ENCODE measurements at regions not wholly inside any gene's neighbourhood (a gene's known extent, or its start where the extent isn't known, plus 50 kb on each side); places are given as distances from the start of the nearest gene placed in this dataset.
"Not testable (repeated sequence)": the region's sequence is repeated elsewhere in the genome, so short reads cannot be mapped to it uniquely, and the experiment has no call there.

DNA sequence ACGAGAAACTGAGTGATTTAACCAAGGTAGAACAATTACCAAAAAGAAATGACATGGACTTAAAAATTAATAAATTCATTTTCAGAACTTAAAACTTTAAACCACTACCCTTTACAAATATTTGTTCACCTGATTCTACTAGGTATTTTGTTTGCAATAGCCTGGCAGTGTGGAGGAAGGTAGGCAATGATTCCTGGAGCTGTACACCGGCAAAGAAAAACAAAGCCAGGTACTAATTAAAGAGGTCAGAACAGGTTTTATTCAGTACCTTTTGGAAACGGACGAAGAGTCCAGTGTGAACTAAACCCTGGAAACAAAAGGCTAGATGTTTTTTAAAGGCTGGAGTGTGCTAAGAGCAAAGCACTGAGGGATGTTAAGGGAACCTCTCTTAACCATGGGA is 561.3 kb upstream of the FSHR start:
- Histone ChIP-seq H3K9ac (no peak overlapping the region), H3K27ac (no peak overlapping the region)

DNA sequence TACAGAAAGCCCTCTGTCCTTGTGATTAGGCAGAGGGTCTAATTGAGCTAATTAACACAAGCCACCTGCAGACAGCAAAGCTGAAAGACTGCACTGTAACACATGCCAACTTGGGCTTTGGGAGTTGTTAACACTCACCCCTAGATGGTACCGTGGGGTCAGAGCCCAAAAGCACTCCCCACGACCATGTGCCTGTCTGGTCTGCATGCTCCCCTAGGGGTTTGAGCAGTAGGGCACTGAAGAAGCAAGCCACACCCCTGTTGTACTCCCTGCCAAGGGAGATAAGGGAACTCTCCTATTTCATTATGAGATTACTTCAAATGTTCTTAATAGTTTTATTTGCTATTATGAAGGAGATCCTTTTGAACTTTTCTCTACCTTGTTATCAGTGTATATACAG is 560.1 kb upstream of the FSHR start:
- Histone ChIP-seq H3K27me3 (ENCODE audit: insufficient read depth, low read depth) (no peaks in the 10 kb centered on the region), H3K9ac (no peak overlapping the region), H3K79me2 (ENCODE audit: insufficient read depth, low read depth) (no peaks in the 10 kb centered on the region), H3K4me3 (IDR thresholded peaks at IDR 0.05; ENCODE audit: insufficient read depth, low read depth, low read length) (no peak overlapping the region), H3K4me1 (ENCODE audit: low read depth, poor library complexity, severe bottlenecking) (no peaks in the 10 kb centered on the region), H3K4me2 (no peak overlapping the region), H2AFZ (ENCODE audit: low read depth) (no peak overlapping the region), H3K27ac (no peak overlapping the region), H3K36me3 (ENCODE audit: insufficient read depth) (no peaks in the 10 kb centered on the region), H4K20me1 (ENCODE audit: insufficient read depth) (no peaks in the 10 kb centered on the region)
- TF ChIP-seq, protein P1, sequence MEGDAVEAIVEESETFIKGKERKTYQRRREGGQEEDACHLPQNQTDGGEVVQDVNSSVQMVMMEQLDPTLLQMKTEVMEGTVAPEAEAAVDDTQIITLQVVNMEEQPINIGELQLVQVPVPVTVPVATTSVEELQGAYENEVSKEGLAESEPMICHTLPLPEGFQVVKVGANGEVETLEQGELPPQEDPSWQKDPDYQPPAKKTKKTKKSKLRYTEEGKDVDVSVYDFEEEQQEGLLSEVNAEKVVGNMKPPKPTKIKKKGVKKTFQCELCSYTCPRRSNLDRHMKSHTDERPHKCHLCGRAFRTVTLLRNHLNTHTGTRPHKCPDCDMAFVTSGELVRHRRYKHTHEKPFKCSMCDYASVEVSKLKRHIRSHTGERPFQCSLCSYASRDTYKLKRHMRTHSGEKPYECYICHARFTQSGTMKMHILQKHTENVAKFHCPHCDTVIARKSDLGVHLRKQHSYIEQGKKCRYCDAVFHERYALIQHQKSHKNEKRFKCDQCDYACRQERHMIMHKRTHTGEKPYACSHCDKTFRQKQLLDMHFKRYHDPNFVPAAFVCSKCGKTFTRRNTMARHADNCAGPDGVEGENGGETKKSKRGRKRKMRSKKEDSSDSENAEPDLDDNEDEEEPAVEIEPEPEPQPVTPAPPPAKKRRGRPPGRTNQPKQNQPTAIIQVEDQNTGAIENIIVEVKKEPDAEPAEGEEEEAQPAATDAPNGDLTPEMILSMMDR (conservative IDR thresholded peaks at IDR 0.05; ENCODE audit: low read depth, low read length), result no peak

More for the DNA sequence above, 561.3 kb upstream of the FSHR start:
- no peak overlapping the region for H2AFZ ChIP-seq (ENCODE audit: low read depth)
- no peaks in the 10 kb centered on the region for H3K79me2 ChIP-seq (ENCODE audit: insufficient read depth, low read depth)
- H3K27me3 ChIP-seq (ENCODE audit: insufficient read depth, low read depth), result no peaks in the 10 kb centered on the region
- no peaks in the 10 kb centered on the region for H3K36me3 ChIP-seq (ENCODE audit: insufficient read depth)
- TF ChIP-seq, protein P1 (conservative IDR thresholded peaks at IDR 0.05; ENCODE audit: low read depth, low read length), result no peak
- no peak overlapping the region for H3K4me2 ChIP-seq
- no peaks in the 10 kb centered on the region for H3K4me1 ChIP-seq (ENCODE audit: low read depth, poor library complexity, severe bottlenecking)
- no peak overlapping the region for H3K4me3 ChIP-seq (IDR thresholded peaks at IDR 0.05; ENCODE audit: insufficient read depth, low read depth, low read length)
- H4K20me1 ChIP-seq (ENCODE audit: insufficient read depth), result no peaks in the 10 kb centered on the region

GRCh38 chr2:49702740-49703139 is 548.4 kb upstream of the FSHR start:
- Histone ChIP-seq H4K20me1 (ENCODE audit: insufficient read depth) (no peaks in the 10 kb centered on the region), H3K4me1 (ENCODE audit: low read depth, poor library complexity, severe bottlenecking) (no peaks in the 10 kb centered on the region), H3K79me2 (ENCODE audit: insufficient read depth, low read depth) (no peaks in the 10 kb centered on the region), H2AFZ (ENCODE audit: low read depth) (no peak overlapping the region), H3K27ac (no peak overlapping the region), H3K4me3 (IDR thresholded peaks at IDR 0.05; ENCODE audit: insufficient read depth, low read depth, low read length) (no peak overlapping the region), H3K4me2 (no peak overlapping the region), H3K9ac (no peak overlapping the region), H3K36me3 (ENCODE audit: insufficient read depth) (no peaks in the 10 kb centered on the region), H3K27me3 (ENCODE audit: insufficient read depth, low read depth) (no peaks in the 10 kb centered on the region)
- TF ChIP-seq, protein P1 (conservative IDR thresholded peaks at IDR 0.05; ENCODE audit: low read depth, low read length), result no peak

GRCh38 chr2:49693961-49694360 is 539.6 kb upstream of the FSHR start:
- TF ChIP-seq, protein P1 (conservative IDR thresholded peaks at IDR 0.05; ENCODE audit: low read depth, low read length), result no peak
- Histone ChIP-seq H3K4me1 (ENCODE audit: low read depth, poor library complexity, severe bottlenecking) (no peaks in the 10 kb centered on the region), H3K27ac (no peak overlapping the region), H3K79me2 (ENCODE audit: insufficient read depth, low read depth) (no peaks in the 10 kb centered on the region), H3K4me2 (no peak overlapping the region), H2AFZ (ENCODE audit: low read depth) (no peak overlapping the region), H3K27me3 (ENCODE audit: insufficient read depth, low read depth) (no peaks in the 10 kb centered on the region), H3K36me3 (ENCODE audit: insufficient read depth) (no peaks in the 10 kb centered on the region), H3K4me3 (IDR thresholded peaks at IDR 0.05; ENCODE audit: insufficient read depth, low read depth, low read length) (no peak overlapping the region), H4K20me1 (ENCODE audit: insufficient read depth) (no peaks in the 10 kb centered on the region), H3K9ac (no peak overlapping the region)

- H3K27me3 ChIP-seq (ENCODE audit: insufficient read depth, low read depth); H3K4me2 ChIP-seq; H3K4me3 ChIP-seq (IDR thresholded peaks at IDR 0.05; ENCODE audit: insufficient read depth, low read depth, low read length); H3K36me3 ChIP-seq (ENCODE audit: insufficient read depth); H4K20me1 ChIP-seq (ENCODE audit: insufficient read depth); H3K9ac ChIP-seq; H2AFZ ChIP-seq (ENCODE audit: low read depth); H3K27ac ChIP-seq; H3K79me2 ChIP-seq (ENCODE audit: insufficient read depth, low read depth): not testable (repeated sequence)
- H3K4me1 ChIP-seq (ENCODE audit: low read depth, poor library complexity, severe bottlenecking), result peaks cover 19% of the 10 kb centered on the region
Observed at GRCh38 chr2:49692022-49692421, 537.7 kb upstream of the FSHR start.

Data from KMS-11 (cell line).